ENCODE measurements at regions not wholly inside any gene's neighbourhood (a gene's known extent, or its start where the extent isn't known, plus 50 kb on each side); places are given as distances from the start of the nearest gene placed in this dataset.

DNA sequence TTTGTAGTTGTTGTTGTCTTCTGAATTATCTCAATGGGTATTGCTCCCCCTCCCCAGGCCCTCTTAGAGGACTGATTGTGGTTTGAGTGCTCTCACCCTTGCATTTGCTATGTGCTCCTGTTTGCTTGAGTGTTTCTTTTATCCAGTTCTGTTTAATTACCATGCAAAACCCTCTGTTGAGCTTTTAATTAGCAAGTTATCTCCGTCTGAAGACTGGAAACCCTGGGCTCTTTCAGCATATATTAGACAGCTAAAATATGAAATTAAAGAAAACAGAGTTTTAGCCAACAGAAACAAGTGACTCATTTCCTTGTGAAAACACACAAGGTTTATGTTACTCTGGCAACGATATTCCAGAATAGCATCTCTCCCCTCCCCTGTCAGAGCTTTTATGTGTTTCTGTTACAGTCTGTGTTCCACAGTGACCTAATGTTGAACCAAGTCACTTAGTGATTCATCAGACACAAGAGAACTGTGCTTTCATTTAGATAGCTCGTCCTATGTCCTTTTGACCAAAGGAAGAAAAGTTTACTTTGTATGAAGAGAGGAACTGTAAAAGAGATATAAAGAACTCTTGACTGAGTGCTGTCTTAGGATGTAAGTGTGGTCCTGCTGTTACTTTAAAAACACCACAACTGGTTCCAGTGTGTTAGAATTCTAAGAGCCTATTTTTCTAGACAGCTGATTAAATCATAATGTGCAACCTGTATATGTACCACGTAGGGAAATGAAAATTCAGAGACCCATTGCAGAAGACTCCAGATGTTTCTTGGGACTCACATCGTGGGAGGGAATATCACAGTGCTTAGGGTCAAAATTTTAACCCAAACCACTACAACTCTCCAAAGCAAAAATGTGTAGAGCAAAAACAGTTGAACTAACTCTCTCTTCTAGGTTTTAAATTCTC is 172.8 kb upstream of the RBMS1 start:
- no peak for DNase-seq
- no peaks in the 10 kb centered on the region for H3K9me3 ChIP-seq
- H3K36me3 ChIP-seq, result no peaks in the 10 kb centered on the region
- H3K4me1 ChIP-seq, result no peaks in the 10 kb centered on the region
- H3K4me3 ChIP-seq (ENCODE audit: low read depth, low read length), result peak overlapping the region; percentile 19; the same call in 1 of the 2 replicates
- no peaks in the 10 kb centered on the region for H3K27me3 ChIP-seq
- TF ChIP-seq CTCF (IDR thresholded peaks at IDR 0.05; ENCODE audit: low read depth, low read length), result no peak

DNA sequence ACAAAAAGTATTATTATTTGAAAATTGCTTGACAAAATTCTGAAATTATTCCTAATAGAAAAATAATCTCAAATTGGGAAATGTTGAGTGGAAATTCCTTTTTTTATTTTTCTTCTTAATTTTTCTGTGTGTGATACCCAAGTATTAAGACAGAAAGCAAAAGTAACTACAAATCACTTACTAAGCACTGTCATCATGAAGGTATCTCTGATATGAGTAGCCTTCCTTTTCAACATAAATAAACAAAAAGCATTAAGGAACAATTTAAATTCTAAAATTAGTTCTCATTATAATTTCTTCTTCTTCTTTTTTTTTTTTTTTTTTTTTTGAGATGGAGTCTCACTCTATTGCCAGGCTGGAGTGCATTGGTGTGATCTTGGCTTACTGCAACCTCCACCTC is 174.2 kb upstream of the RBMS1 start:
- no peak for DNase-seq
- H3K36me3 ChIP-seq, result no peaks in the 10 kb centered on the region
- no peaks in the 10 kb centered on the region for H3K4me1 ChIP-seq
- no peak for TF ChIP-seq CTCF (IDR thresholded peaks at IDR 0.05; ENCODE audit: low read depth, low read length)
- no peak overlapping the region for H3K4me3 ChIP-seq (ENCODE audit: low read depth, low read length)
- no peaks in the 10 kb centered on the region for H3K9me3 ChIP-seq
- H3K27me3 ChIP-seq, result no peaks in the 10 kb centered on the region

GRCh38 chr2:160670618-160671017 is 177.0 kb upstream of the RBMS1 start:
- DNase-seq, result no peak
- no peaks in the 10 kb centered on the region for H3K36me3 ChIP-seq
- TF ChIP-seq CTCF (IDR thresholded peaks at IDR 0.05; ENCODE audit: low read depth, low read length), result no peak
- H3K4me1 ChIP-seq, result no peaks in the 10 kb centered on the region
- H3K4me3 ChIP-seq (ENCODE audit: low read depth, low read length), result no peak overlapping the region
- no peaks in the 10 kb centered on the region for H3K9me3 ChIP-seq
- H3K27me3 ChIP-seq, result no peaks in the 10 kb centered on the region

DNA sequence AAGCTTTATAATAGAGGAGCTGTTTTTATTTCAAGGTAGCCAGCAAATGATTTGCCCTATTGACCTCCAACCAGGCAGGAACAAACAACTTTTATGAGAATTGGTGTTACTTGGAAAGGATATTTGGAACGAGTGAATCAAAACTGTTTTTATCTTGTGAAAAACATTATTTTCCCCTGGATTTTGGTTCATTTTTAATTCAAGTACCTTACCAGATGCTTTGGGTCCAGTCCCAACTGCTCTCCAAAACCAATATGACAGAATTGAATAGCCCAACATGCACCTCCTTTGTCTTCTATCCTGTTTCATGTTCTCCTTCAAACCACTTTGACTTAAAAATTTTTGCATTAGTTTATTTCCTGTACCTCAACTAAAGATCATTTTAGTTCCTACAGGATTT is 178.6 kb upstream of the RBMS1 start:
- H3K9me3 ChIP-seq, result no peaks in the 10 kb centered on the region
- H3K27me3 ChIP-seq, result no peaks in the 10 kb centered on the region
- TF ChIP-seq CTCF (IDR thresholded peaks at IDR 0.05; ENCODE audit: low read depth, low read length), result no peak
- H3K4me1 ChIP-seq, result no peaks in the 10 kb centered on the region
- H3K4me3 ChIP-seq (ENCODE audit: low read depth, low read length), result no peak overlapping the region
- no peaks in the 10 kb centered on the region for H3K36me3 ChIP-seq
- DNase-seq, result no peak

GRCh38 chr2:160674146-160674750 is 180.6 kb upstream of the RBMS1 start:
- TF ChIP-seq CTCF (IDR thresholded peaks at IDR 0.05; ENCODE audit: low read depth, low read length), result no peak
- H3K27me3 ChIP-seq, result no peaks in the 10 kb centered on the region
- H3K4me3 ChIP-seq (ENCODE audit: low read depth, low read length), result no peak overlapping the region
- no peaks in the 10 kb centered on the region for H3K4me1 ChIP-seq
- DNase-seq, result no peak
- H3K36me3 ChIP-seq, result no peaks in the 10 kb centered on the region
- no peaks in the 10 kb centered on the region for H3K9me3 ChIP-seq

DNA sequence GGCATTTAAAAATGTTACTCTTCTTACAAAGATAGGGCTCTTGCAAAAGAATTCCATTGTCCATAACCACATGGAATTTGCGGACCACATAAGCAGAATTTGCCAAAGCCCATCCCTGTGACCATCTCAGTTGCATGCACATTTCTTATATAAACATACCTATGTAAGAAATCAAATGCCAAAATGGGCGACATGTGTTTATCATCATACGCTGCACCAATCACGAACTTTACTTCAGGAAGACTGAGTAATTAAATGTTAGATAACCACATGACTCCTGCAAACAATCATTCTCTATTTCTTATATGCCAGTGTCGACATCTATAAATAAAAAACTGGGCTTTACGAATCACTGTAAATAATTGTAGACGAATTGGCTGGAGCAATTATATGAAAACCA is 186.1 kb upstream of the RBMS1 start:
- H3K9me3 ChIP-seq, result no peaks in the 10 kb centered on the region
- H3K27me3 ChIP-seq, result no peaks in the 10 kb centered on the region
- DNase-seq, result no peak
- H3K4me3 ChIP-seq (ENCODE audit: low read depth, low read length), result no peak overlapping the region
- TF ChIP-seq CTCF (IDR thresholded peaks at IDR 0.05; ENCODE audit: low read depth, low read length), result no peak
- no peaks in the 10 kb centered on the region for H3K36me3 ChIP-seq
- no peaks in the 10 kb centered on the region for H3K4me1 ChIP-seq

Measured in BE2C (cell line).